OCI-LY1 (cell line): ENCODE measurements at regions not wholly inside any gene's neighbourhood (a gene's known extent, or its start where the extent isn't known, plus 50 kb on each side); places are given as distances from the start of the nearest gene placed in this dataset.

Experiments
- EZH2 ChIP-seq: fragments of 200-600 bp; sonication (generic), shearing (Covaris generic); IDR thresholded peaks from 2 replicates; pipeline ENCODE4 v1.8.0; 2017; ENCODE audit warnings: borderline replicate concordance, mixed run types, mild to moderate bottlenecking, antibody characterized with exemption, low read length, moderate library complexity, mixed read lengths
- TF ChIP-seq, protein P1 (sequence below): fragments of 200-600 bp; sonication (generic), shearing (Covaris generic); IDR thresholded peaks from 2 replicates; pipeline ENCODE4 v1.5.1; 2017; ENCODE audit warnings: mild to moderate bottlenecking, antibody characterized with exemption, low read length, moderate library complexity, mixed read lengths

- TF ChIP-seq, protein P1, sequence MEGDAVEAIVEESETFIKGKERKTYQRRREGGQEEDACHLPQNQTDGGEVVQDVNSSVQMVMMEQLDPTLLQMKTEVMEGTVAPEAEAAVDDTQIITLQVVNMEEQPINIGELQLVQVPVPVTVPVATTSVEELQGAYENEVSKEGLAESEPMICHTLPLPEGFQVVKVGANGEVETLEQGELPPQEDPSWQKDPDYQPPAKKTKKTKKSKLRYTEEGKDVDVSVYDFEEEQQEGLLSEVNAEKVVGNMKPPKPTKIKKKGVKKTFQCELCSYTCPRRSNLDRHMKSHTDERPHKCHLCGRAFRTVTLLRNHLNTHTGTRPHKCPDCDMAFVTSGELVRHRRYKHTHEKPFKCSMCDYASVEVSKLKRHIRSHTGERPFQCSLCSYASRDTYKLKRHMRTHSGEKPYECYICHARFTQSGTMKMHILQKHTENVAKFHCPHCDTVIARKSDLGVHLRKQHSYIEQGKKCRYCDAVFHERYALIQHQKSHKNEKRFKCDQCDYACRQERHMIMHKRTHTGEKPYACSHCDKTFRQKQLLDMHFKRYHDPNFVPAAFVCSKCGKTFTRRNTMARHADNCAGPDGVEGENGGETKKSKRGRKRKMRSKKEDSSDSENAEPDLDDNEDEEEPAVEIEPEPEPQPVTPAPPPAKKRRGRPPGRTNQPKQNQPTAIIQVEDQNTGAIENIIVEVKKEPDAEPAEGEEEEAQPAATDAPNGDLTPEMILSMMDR = no peak
- TF ChIP-seq EZH2 = no peak
Measured at GRCh38 chr2:10188729-10189305, 66.3 kb downstream of the RRM2 start.
